H9 (cell line): ENCODE measurements at regions not wholly inside any gene's neighbourhood (a gene's known extent, or its start where the extent isn't known, plus 50 kb on each side); places are given as distances from the start of the nearest gene placed in this dataset.

Experiments
- DNase-seq: peaks from one replicate; pipeline ENCODE4 v3.0.0-alpha.2; 2017
- H2AFZ ChIP-seq: one replicate; pipeline ENCODE4 v1.6.1; 2013; ENCODE audit warnings: mild to moderate bottlenecking, low read length, control low read depth, moderate library complexity
- H2AK5ac ChIP-seq: 2 replicates; pipeline ENCODE4 v1.6.1; 2013; ENCODE audit warnings: low read length, control low read depth, mixed read lengths; ENCODE audit not compliant: insufficient read length
- H2BK120ac ChIP-seq: one replicate; pipeline ENCODE4 v1.6.1; 2013; ENCODE audit warnings: low read depth, mild to moderate bottlenecking, low read length, control low read depth, inconsistent platforms; ENCODE audit not compliant: poor library complexity, severe bottlenecking
- H2BK12ac ChIP-seq: 2 replicates; pipeline ENCODE4 v1.6.1; 2013; ENCODE audit warnings: low read length, control low read depth, mixed read lengths, low read depth; ENCODE audit not compliant: insufficient read length
- H2BK15ac ChIP-seq: 2 replicates; pipeline ENCODE4 v1.6.1; 2013; ENCODE audit warnings: low read depth, low read length, control low read depth
- H2BK20ac ChIP-seq: one replicate; pipeline ENCODE4 v1.6.1; 2013; ENCODE audit warnings: low read depth, mild to moderate bottlenecking, low read length, control low read depth, inconsistent platforms; ENCODE audit not compliant: poor library complexity, severe bottlenecking
- H2BK5ac ChIP-seq: 2 replicates; pipeline ENCODE4 v1.6.1; 2013; ENCODE audit warnings: low read length, control low read depth, mixed read lengths; ENCODE audit not compliant: insufficient read length
- H3K14ac ChIP-seq: 2 replicates; pipeline ENCODE4 v1.6.1; 2013; ENCODE audit warnings: low read length, control low read depth; ENCODE audit not compliant: insufficient read depth
- H3K18ac ChIP-seq: 2 replicates; pipeline ENCODE4 v1.6.1; 2013; ENCODE audit warnings: low read depth, mild to moderate bottlenecking, mixed read lengths, low read length, control low read depth; ENCODE audit not compliant: insufficient read length
- H3K23ac ChIP-seq: 2 replicates; pipeline ENCODE4 v1.6.1; 2013; ENCODE audit warnings: low read length, control low read depth, mixed read lengths, low read depth; ENCODE audit not compliant: insufficient read length
- H3K23me2 ChIP-seq: 2 replicates; pipeline ENCODE4 v1.6.1; 2013; ENCODE audit warnings: low read depth, mild to moderate bottlenecking, mixed read lengths, low read length, control low read depth; ENCODE audit not compliant: insufficient read length, poor library complexity, severe bottlenecking
- H3K27ac ChIP-seq: 2 replicates; pipeline ENCODE4 v1.5.1; 2013; ENCODE audit warnings: low read length, control low read depth, mixed read lengths, low read depth; ENCODE audit not compliant: insufficient read length
- H3K27me3 ChIP-seq: 2 replicates; pipeline ENCODE4 v1.6.1; 2013; ENCODE audit warnings: low read length, control low read depth, inconsistent platforms; ENCODE audit not compliant: insufficient read depth
- H3K4ac ChIP-seq: 2 replicates; pipeline ENCODE4 v1.6.1; 2013; ENCODE audit warnings: low read depth, mild to moderate bottlenecking, control low read depth, inconsistent platforms, low read length, moderate library complexity
- H3K4me1 ChIP-seq: 2 replicates; pipeline ENCODE4 v1.6.1; 2013; ENCODE audit warnings: low read length, control low read depth, inconsistent platforms; ENCODE audit not compliant: insufficient read depth
- H3K4me2 ChIP-seq: 2 replicates; pipeline ENCODE4 v1.6.1; 2013; ENCODE audit warnings: low read length, control low read depth, mixed read lengths; ENCODE audit not compliant: insufficient read length, insufficient read depth
- H3K56ac ChIP-seq: 2 replicates; pipeline ENCODE4 v1.6.1; 2013; ENCODE audit warnings: low read depth, mild to moderate bottlenecking, mixed read lengths, low read length, control low read depth; ENCODE audit not compliant: insufficient read length
- H3K79me1 ChIP-seq: 2 replicates; pipeline ENCODE4 v1.6.1; 2013; ENCODE audit warnings: low read depth, mild to moderate bottlenecking, moderate library complexity, low read length, control low read depth, inconsistent platforms; ENCODE audit not compliant: insufficient read depth, poor library complexity, severe bottlenecking
- H3K79me2 ChIP-seq: 2 replicates; pipeline ENCODE4 v1.6.1; 2013; ENCODE audit warnings: low read length, control low read depth, inconsistent platforms; ENCODE audit not compliant: insufficient read depth
- H3K9ac ChIP-seq: 2 replicates; pipeline ENCODE4 v1.6.1; 2013; ENCODE audit warnings: low read length, control low read depth, mixed read lengths; ENCODE audit not compliant: insufficient read length; ENCODE audit errors: extremely low read depth
- H3K9me3 ChIP-seq: one replicate; pipeline ENCODE4 v1.6.1; 2013; ENCODE audit warnings: low read depth, low read length, inconsistent platforms; ENCODE audit not compliant: control insufficient read depth
- H3T11ph ChIP-seq: one replicate; pipeline ENCODE4 v1.6.1; 2013; ENCODE audit warnings: mild to moderate bottlenecking, low read length, control low read depth, inconsistent platforms
- H4K20me1 ChIP-seq: one replicate; pipeline ENCODE4 v1.6.1; 2013; ENCODE audit not compliant: control insufficient read depth, insufficient read length, insufficient read depth
- H4K5ac ChIP-seq: 2 replicates; pipeline ENCODE4 v1.6.1; 2013; ENCODE audit warnings: low read depth, mild to moderate bottlenecking, mixed read lengths, low read length, control low read depth; ENCODE audit not compliant: insufficient read length
- H4K8ac ChIP-seq: replicated peaks from 2 replicates; pipeline ENCODE4 v1.6.1; 2013; ENCODE audit warnings: low read length, control low read depth, mixed read lengths, low read depth; ENCODE audit not compliant: insufficient read length
- H4K91ac ChIP-seq: 2 replicates; pipeline ENCODE4 v1.6.1; 2013; ENCODE audit warnings: low read depth, mild to moderate bottlenecking, moderate library complexity, mixed read lengths, low read length, control low read depth; ENCODE audit not compliant: insufficient read length
- H3K27ac Mint-ChIP-seq, 3 experiments: 2 replicates in 2 of 3; 3 replicates in 1 of 3; pipeline ENCODE4 v1.8.0; 2020 to 2021; ENCODE audit warnings: mixed read lengths in 3 of 3, mild to moderate bottlenecking in 1 of 3, moderate library complexity in 1 of 3
- H3K27me3 Mint-ChIP-seq: 2 replicates; pipeline ENCODE4 v1.8.0; 2021; ENCODE audit warnings: low read depth, mild to moderate bottlenecking, moderate library complexity, mixed read lengths
- H3K36me3 Mint-ChIP-seq, 3 experiments: 2 replicates in 2 of 3; 3 replicates in 1 of 3; pipeline ENCODE4 v1.8.0; 2020 to 2021; ENCODE audit warnings: low read depth in 3 of 3, mixed read lengths in 3 of 3; ENCODE audit not compliant: insufficient read depth in 1 of 3
- H3K4me1 Mint-ChIP-seq, 2 experiments: 2 replicates each; pipeline ENCODE4 v1.8.0; 2020; ENCODE audit warnings: mixed read lengths in 2 of 2
- H3K4me3 Mint-ChIP-seq, 2 experiments: 2 replicates in 1 of 2; 3 replicates in 1 of 2; pipeline ENCODE4 v1.8.0; 2020 to 2021; ENCODE audit warnings: mild to moderate bottlenecking in 2 of 2, mixed read lengths in 2 of 2, moderate library complexity in 1 of 2
- H3K9me3 Mint-ChIP-seq, 2 experiments: 2 replicates in 1 of 2; 3 replicates in 1 of 2; pipeline ENCODE4 v1.8.0; 2020; ENCODE audit warnings: mild to moderate bottlenecking in 2 of 2, mixed read lengths in 2 of 2, moderate library complexity in 1 of 2
- WGBS: extraction: QIAGEN DNeasy Blood & Tissue Kit; methylation state at CpG from one replicate; pipeline ENCODE4 v1.1.7; 2013; ENCODE audit warnings: missing lambda C conversion rate, low lambda C conversion rate, mixed read lengths; ENCODE audit not compliant: insufficient read length; ENCODE audit errors: extremely low coverage; 5-methylcytosine and 5-hydroxymethylcytosine counted together
- TF ChIP-seq, protein P1 (sequence below): fragments of 200-600 bp; sonication (generic); conservative IDR thresholded peaks from 3 replicates; pipeline ENCODE4 v1.8.0; 2021; ENCODE audit warnings: antibody characterized with exemption, mild to moderate bottlenecking

GRCh38 chr7:66464059-66464458 is 164.6 kb upstream of the KCTD7 start:
- no peaks in the 10 kb centered on the region for H3K9me3 ChIP-seq
- Mint-ChIP-seq H3K4me3 (no peak overlapping the region), H3K36me3 (peaks cover 3 to 5% (median 3%) of the 10 kb centered on the region in 3 experiments; a peak in 2 of 7 replicates), H3K27me3 (no peaks in the 10 kb centered on the region), H3K9me3 (peaks cover 0 to 3% of the 10 kb centered on the region in 2 experiments; a peak in 1 of 5 replicates), H3K27ac (no peak overlapping the region), H3K4me1 (no peaks in the 10 kb centered on the region)
- no peak overlapping the region for H3K4me2 ChIP-seq
- H4K5ac ChIP-seq, result no peak overlapping the region
- no peak overlapping the region for H3K56ac ChIP-seq
- H2BK15ac ChIP-seq, result no peak overlapping the region
- H3K9ac ChIP-seq, result no peak overlapping the region
- H3K27me3 ChIP-seq, result no peaks in the 10 kb centered on the region
- H2AK5ac ChIP-seq, result no peak overlapping the region
- H4K20me1 ChIP-seq, result no peaks in the 10 kb centered on the region
- H3K18ac ChIP-seq, result no peak overlapping the region
- H3K79me1 ChIP-seq, result no peaks in the 10 kb centered on the region
- no peak overlapping the region for H2BK12ac ChIP-seq
- H3K23ac ChIP-seq, result no peak overlapping the region
- no peaks in the 10 kb centered on the region for H3K4me1 ChIP-seq
- H2BK5ac ChIP-seq, result no peak overlapping the region
- no peak for DNase-seq
- H3T11ph ChIP-seq, result no peak overlapping the region
- no peak overlapping the region for H3K27ac ChIP-seq
- H4K91ac ChIP-seq, result no peak overlapping the region
- TF ChIP-seq, protein P1, sequence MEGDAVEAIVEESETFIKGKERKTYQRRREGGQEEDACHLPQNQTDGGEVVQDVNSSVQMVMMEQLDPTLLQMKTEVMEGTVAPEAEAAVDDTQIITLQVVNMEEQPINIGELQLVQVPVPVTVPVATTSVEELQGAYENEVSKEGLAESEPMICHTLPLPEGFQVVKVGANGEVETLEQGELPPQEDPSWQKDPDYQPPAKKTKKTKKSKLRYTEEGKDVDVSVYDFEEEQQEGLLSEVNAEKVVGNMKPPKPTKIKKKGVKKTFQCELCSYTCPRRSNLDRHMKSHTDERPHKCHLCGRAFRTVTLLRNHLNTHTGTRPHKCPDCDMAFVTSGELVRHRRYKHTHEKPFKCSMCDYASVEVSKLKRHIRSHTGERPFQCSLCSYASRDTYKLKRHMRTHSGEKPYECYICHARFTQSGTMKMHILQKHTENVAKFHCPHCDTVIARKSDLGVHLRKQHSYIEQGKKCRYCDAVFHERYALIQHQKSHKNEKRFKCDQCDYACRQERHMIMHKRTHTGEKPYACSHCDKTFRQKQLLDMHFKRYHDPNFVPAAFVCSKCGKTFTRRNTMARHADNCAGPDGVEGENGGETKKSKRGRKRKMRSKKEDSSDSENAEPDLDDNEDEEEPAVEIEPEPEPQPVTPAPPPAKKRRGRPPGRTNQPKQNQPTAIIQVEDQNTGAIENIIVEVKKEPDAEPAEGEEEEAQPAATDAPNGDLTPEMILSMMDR, result no peak
- H3K4ac ChIP-seq, result no peak overlapping the region
- no peaks in the 10 kb centered on the region for H3K79me2 ChIP-seq
- WGBS, result no CpG with 5 or more reads among the region's 6 CpGs
- no peak overlapping the region for H2BK20ac ChIP-seq
- no peak overlapping the region for H4K8ac ChIP-seq
- H3K23me2 ChIP-seq, result no peaks in the 10 kb centered on the region
- no peak overlapping the region for H2AFZ ChIP-seq
- no peak overlapping the region for H3K14ac ChIP-seq
- H2BK120ac ChIP-seq, result no peak overlapping the region
